Tibial nerve (tissue), 4 donors: ENCODE measurements at regions not wholly inside any gene's neighbourhood (a gene's known extent, or its start where the extent isn't known, plus 50 kb on each side); places are given as distances from the start of the nearest gene placed in this dataset.

ENCODE experiments used
- DNase-seq, 2 donors: peaks; one replicate each; pipeline ENCODE4 v3.0.0-alpha.2; 2019; ENCODE audit warnings: low spot score in 2 of 2
- H3K27ac ChIP-seq, 4 donors: fragments of 200-600 bp; sonication (generic) in 3 of 4; one replicate each; pipeline ENCODE4 v1.5.1; 2017 to 2019; ENCODE audit warnings: mild to moderate bottlenecking in 1 of 4
- H3K27me3 ChIP-seq, 2 donors: fragments of 200-600 bp; sonication (generic) in 1 of 2; one replicate each; pipeline versions ENCODE4 v1.5.1 to v1.6.0; 2017 to 2019
- H3K36me3 ChIP-seq, 3 donors: fragments of 200-600 bp; sonication (generic); one replicate each; pipeline ENCODE4 v1.5.1; 2018 to 2019
- H3K4me1 ChIP-seq, 4 donors: fragments of 200-600 bp; sonication (generic) in 3 of 4; one replicate each; pipeline ENCODE4 v1.5.1; 2017 to 2019
- H3K4me3 ChIP-seq, 4 donors: fragments of 200-600 bp; sonication (generic) in 3 of 4; one replicate each; pipeline ENCODE4 v1.5.1; 2017 to 2019; ENCODE audit warnings: mild to moderate bottlenecking in 1 of 4, moderate library complexity in 1 of 4
- H3K9me3 ChIP-seq, 4 donors: fragments of 200-600 bp; sonication (generic) in 3 of 4; one replicate each; pipeline ENCODE4 v1.5.1; 2017 to 2019
- EP300 ChIP-seq, 2 donors: sonication (generic); formaldehyde crosslinking; IDR thresholded peaks; one replicate each; pipeline ENCODE4 v1.6.1; 2017; ENCODE audit warnings: antibody characterized with exemption in 2 of 2, mild to moderate bottlenecking in 1 of 2
- POLR2A ChIP-seq, 2 donors: fragments of 450-650 bp; IDR thresholded peaks; one replicate each; pipeline ENCODE4 v1.6.1; 2017; ENCODE audit warnings: antibody characterized with exemption in 2 of 2, mild to moderate bottlenecking in 2 of 2, moderate library complexity in 2 of 2
- WGBS, 2 donors: methylation state at CpG; one replicate each; pipeline ENCODE4 v1.1.5; 2018; 5-methylcytosine and 5-hydroxymethylcytosine counted together
- TF ChIP-seq, protein P1 (sequence below), 5 experiments: fragments of 200-600 bp in 3 of 5; fragments of 450-650 bp in 2 of 5; sonication (generic) in 3 of 5; IDR thresholded peaks; one replicate each; pipeline ENCODE4 v1.5.1; 2016 to 2019; ENCODE audit warnings: antibody characterized with exemption in 5 of 5, mild to moderate bottlenecking in 3 of 5, moderate library complexity in 2 of 5

DNA sequence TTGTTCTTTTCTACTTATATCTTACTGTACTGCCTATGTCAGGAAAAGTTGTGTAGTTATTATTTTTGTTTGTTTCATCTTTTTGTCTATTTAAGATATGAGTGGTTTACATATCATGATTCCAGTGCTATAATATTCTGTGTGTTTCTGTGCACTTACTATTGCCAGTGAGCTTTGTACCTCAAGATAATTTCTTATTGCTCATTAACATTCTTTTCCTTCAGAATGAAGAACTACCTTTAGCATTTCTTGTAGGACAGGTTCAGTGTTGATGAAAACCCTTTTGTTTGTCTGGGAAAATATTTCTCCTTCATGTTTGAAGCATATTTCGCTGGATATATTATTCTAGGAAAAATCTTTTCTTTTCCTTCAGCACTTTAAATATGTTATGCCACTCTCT is 452.7 kb upstream of the FAT3 start:
- DNase-seq = no peak
- no peaks in the 10 kb centered on the region for H3K27me3 ChIP-seq
- no peaks in the 10 kb centered on the region for H3K4me1 ChIP-seq
- no peaks in the 10 kb centered on the region for H3K36me3 ChIP-seq
- WGBS, 2 donors = 79 to 91% methylated on average over 1 of the region's 1 CpG
- TF ChIP-seq EP300 (IDR thresholded peaks at IDR 0.05) = no peak
- TF ChIP-seq POLR2A (IDR thresholded peaks at IDR 0.05) = no peak
- TF ChIP-seq, protein P1, sequence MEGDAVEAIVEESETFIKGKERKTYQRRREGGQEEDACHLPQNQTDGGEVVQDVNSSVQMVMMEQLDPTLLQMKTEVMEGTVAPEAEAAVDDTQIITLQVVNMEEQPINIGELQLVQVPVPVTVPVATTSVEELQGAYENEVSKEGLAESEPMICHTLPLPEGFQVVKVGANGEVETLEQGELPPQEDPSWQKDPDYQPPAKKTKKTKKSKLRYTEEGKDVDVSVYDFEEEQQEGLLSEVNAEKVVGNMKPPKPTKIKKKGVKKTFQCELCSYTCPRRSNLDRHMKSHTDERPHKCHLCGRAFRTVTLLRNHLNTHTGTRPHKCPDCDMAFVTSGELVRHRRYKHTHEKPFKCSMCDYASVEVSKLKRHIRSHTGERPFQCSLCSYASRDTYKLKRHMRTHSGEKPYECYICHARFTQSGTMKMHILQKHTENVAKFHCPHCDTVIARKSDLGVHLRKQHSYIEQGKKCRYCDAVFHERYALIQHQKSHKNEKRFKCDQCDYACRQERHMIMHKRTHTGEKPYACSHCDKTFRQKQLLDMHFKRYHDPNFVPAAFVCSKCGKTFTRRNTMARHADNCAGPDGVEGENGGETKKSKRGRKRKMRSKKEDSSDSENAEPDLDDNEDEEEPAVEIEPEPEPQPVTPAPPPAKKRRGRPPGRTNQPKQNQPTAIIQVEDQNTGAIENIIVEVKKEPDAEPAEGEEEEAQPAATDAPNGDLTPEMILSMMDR (IDR thresholded peaks at IDR 0.05) = no peak
- H3K27ac ChIP-seq = no peak overlapping the region
- peaks cover 0 to 8% (median 0%) of the 10 kb centered on the region in 4 donors for H3K9me3 ChIP-seq
- no peak overlapping the region for H3K4me3 ChIP-seq

DNA sequence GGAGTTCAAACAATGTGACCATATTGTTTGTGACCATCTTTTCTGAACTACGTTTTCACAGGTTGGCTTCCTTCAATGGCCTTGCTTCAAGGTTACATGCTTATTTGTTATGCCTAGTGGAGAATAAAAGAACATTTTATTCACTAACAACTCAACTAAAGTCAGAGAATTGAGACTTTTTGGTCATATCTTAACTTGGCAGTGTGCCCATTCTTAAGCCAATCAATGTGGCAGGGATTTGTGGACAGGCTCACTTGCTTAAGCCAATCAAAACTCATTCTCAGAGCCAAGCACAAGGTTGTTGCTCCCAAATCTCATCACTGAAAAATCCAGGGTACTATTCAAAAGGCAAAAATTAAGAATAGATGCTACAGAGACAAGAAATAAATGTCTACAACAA is 455.8 kb upstream of the FAT3 start:
- no peaks in the 10 kb centered on the region for H3K4me1 ChIP-seq
- H3K9me3 ChIP-seq = peaks cover 0 to 8% (median 0%) of the 10 kb centered on the region in 4 donors
- DNase-seq = no peak
- H3K27me3 ChIP-seq = no peaks in the 10 kb centered on the region
- TF ChIP-seq POLR2A (IDR thresholded peaks at IDR 0.05) = no peak
- no peak for TF ChIP-seq EP300 (IDR thresholded peaks at IDR 0.05)
- TF ChIP-seq, protein P1 (IDR thresholded peaks at IDR 0.05) = no peak
- no peak overlapping the region for H3K4me3 ChIP-seq
- 30 to 71% methylated on average over 1 of the region's 1 CpG for WGBS, 2 donors
- no peak overlapping the region for H3K27ac ChIP-seq
- no peaks in the 10 kb centered on the region for H3K36me3 ChIP-seq

- H3K27me3 ChIP-seq = no peaks in the 10 kb centered on the region
- no peak for DNase-seq
- no peak overlapping the region for H3K27ac ChIP-seq
- H3K4me1 ChIP-seq = no peaks in the 10 kb centered on the region
- no peaks in the 10 kb centered on the region for H3K36me3 ChIP-seq
- no peaks in the 10 kb centered on the region for H3K9me3 ChIP-seq
- TF ChIP-seq, protein P1 (IDR thresholded peaks at IDR 0.05) = no peak
- TF ChIP-seq EP300 (IDR thresholded peaks at IDR 0.05) (no peak), POLR2A (IDR thresholded peaks at IDR 0.05) (no peak)
- no peak overlapping the region for H3K4me3 ChIP-seq
Measured at GRCh38 chr11:91763331-91763730, 461.3 kb upstream of the FAT3 start.

GRCh38 chr11:91761406-91762025 is 463.1 kb upstream of the FAT3 start:
- Histone ChIP-seq H3K4me3 (no peak overlapping the region), H3K9me3 (no peaks in the 10 kb centered on the region), H3K27me3 (no peaks in the 10 kb centered on the region), H3K36me3 (no peaks in the 10 kb centered on the region), H3K4me1 (no peaks in the 10 kb centered on the region), H3K27ac (no peak overlapping the region)
- no peak for TF ChIP-seq POLR2A (IDR thresholded peaks at IDR 0.05)
- no peak for TF ChIP-seq EP300 (IDR thresholded peaks at IDR 0.05)
- TF ChIP-seq, protein P1 (IDR thresholded peaks at IDR 0.05) = no peak
- no peak for DNase-seq
- WGBS, 2 donors = 26 to 41% methylated on average over 3 of the region's 3 CpGs

DNA sequence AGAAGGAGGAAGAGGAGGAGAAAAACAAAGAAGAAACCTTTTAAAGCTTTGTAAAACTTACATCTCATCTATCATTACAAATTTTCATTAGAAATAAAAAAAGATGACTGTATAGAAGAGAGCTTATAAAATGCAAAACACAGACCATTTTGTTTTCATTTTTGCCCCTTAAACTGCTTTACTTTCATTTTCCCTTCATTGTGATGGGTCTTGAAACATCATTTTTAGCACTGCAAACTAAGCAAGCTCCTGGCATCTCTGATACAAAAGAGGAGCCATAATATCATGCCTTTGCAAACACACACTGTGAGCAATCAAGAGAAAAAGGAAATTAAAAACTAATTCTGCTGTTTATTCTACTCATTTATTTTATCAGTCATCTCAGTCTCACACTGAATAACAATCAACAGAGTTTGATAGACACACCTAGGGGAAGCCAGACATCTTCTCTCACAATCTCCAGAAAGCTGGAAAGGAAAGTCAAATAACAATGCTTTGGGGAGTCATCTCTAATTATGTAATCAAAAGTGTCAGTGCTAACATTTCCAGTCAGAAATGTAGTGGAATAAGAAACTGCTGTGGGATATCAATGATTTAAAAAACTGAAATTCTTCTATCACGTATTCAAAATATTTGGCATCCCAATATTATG is 467.7 kb upstream of the FAT3 start:
- TF ChIP-seq POLR2A (IDR thresholded peaks at IDR 0.05) (no peak), EP300 (IDR thresholded peaks at IDR 0.05) (no peak)
- TF ChIP-seq, protein P1 (IDR thresholded peaks at IDR 0.05) = no peak
- no peaks in the 10 kb centered on the region for H3K36me3 ChIP-seq
- H3K9me3 ChIP-seq = no peaks in the 10 kb centered on the region
- no peak overlapping the region for H3K4me3 ChIP-seq
- H3K27ac ChIP-seq = no peak overlapping the region
- no peaks in the 10 kb centered on the region for H3K4me1 ChIP-seq
- H3K27me3 ChIP-seq = no peaks in the 10 kb centered on the region
- DNase-seq = no peak
- 80 to 90% methylated on average over 1 of the region's 1 CpG for WGBS, 2 donors
